CD14-positive monocyte (primary cell): ENCODE measurements at regions not wholly inside any gene's neighbourhood (a gene's known extent, or its start where the extent isn't known, plus 50 kb on each side); places are given as distances from the start of the nearest gene placed in this dataset. TPM values are rescaled to one million over a fixed set of nuclear protein-coding genes. Genes with fewer than 3 reads are reported as not detected.

Experiments
- DNase-seq, 3 donors: peaks; one replicate each; pipeline ENCODE4 v3.0.0-alpha.2; 2011 to 2022
- H2AFZ ChIP-seq: 2 replicates; pipeline ENCODE4 v1.6.0; 2012; ENCODE audit warnings: mild to moderate bottlenecking, low read depth, low read length, inconsistent platforms; ENCODE audit not compliant: insufficient read depth, poor library complexity, severe bottlenecking
- H3K27ac ChIP-seq, 2 donors: 1 replicate in 1 of 2; 2 replicates in 1 of 2; pipeline ENCODE4 v1.5.1; 2012 to 2013; ENCODE audit warnings: low read length in 2 of 2, control low read depth in 1 of 2, inconsistent platforms in 1 of 2, low read depth in 1 of 2, mild to moderate bottlenecking in 1 of 2
- H3K27me3 ChIP-seq, 2 donors: one replicate each; pipeline versions ENCODE4 v1.6.0 to v1.6.1; 2011 to 2013; ENCODE audit warnings: low read length in 2 of 2; ENCODE audit not compliant: control insufficient read depth in 2 of 2, insufficient read depth in 2 of 2
- H3K36me3 ChIP-seq, 2 donors: replicated peaks in 1 of 2; 1 replicate in 1 of 2; 2 replicates in 1 of 2; pipeline versions ENCODE4 v1.5.1 to v1.6.1; 2012 to 2013; ENCODE audit warnings: low read length in 2 of 2, control low read depth in 1 of 2, inconsistent platforms in 1 of 2, mild to moderate bottlenecking in 1 of 2; ENCODE audit not compliant: insufficient read depth in 2 of 2, control insufficient read depth in 1 of 2
- H3K4me1 ChIP-seq, 2 donors: 1 replicate in 1 of 2; 2 replicates in 1 of 2; pipeline versions ENCODE4 v1.5.1 to v1.6.1; 2012 to 2013; ENCODE audit warnings: low read length in 2 of 2, control low read depth in 1 of 2, inconsistent platforms in 1 of 2, mild to moderate bottlenecking in 1 of 2, moderate library complexity in 1 of 2; ENCODE audit not compliant: insufficient read depth in 2 of 2, control insufficient read depth in 1 of 2
- H3K4me2 ChIP-seq: replicated peaks from 2 replicates; pipeline ENCODE3; 2012; ENCODE audit warnings: low read length, moderate library complexity, mild to moderate bottlenecking; ENCODE audit not compliant: poor library complexity, severe bottlenecking; ENCODE audit errors: extremely low read depth
- H3K4me3 ChIP-seq, 3 experiments: fragments of 200-600 bp in 1 of 3; sonication (generic) in 1 of 3; replicated peaks in 1 of 3; 1 replicate in 2 of 3; 2 replicates in 1 of 3; pipeline ENCODE4 v1.5.1; 2011 to 2013; ENCODE audit warnings: low read length in 3 of 3, mild to moderate bottlenecking in 3 of 3, control low read depth in 2 of 3, low read depth in 2 of 3, inconsistent platforms in 1 of 3, moderate library complexity in 1 of 3
- H3K79me2 ChIP-seq: 2 replicates; pipeline ENCODE4 v1.6.0; 2012; ENCODE audit warnings: mild to moderate bottlenecking, control low read depth, inconsistent platforms, low read length, moderate library complexity; ENCODE audit not compliant: insufficient read depth
- H3K9ac ChIP-seq: 2 replicates; pipeline ENCODE4 v1.6.0; 2017; ENCODE audit warnings: low read length, mild to moderate bottlenecking; ENCODE audit not compliant: insufficient read depth, poor library complexity, severe bottlenecking
- H3K9me3 ChIP-seq, 2 donors: replicated peaks in 1 of 2; 1 replicate in 1 of 2; 2 replicates in 1 of 2; pipeline versions ENCODE4 v1.5.1 to v1.6.1; 2012 to 2013; ENCODE audit warnings: low read length in 2 of 2, control low read depth in 1 of 2; ENCODE audit not compliant: control insufficient read depth in 1 of 2, insufficient read depth in 1 of 2
- H4K20me1 ChIP-seq: 2 replicates; pipeline ENCODE4 v1.6.0; 2012; ENCODE audit warnings: mild to moderate bottlenecking, low read length, control low read depth, moderate library complexity; ENCODE audit not compliant: insufficient read depth
- H3K27ac Mint-ChIP-seq, 7 donors: one replicate each; pipeline ENCODE4 v1.8.0; 2020; ENCODE audit warnings: mild to moderate bottlenecking in 7 of 7, mixed read lengths in 7 of 7, moderate library complexity in 6 of 7, inconsistent platforms in 2 of 7
- H3K27me3 Mint-ChIP-seq, 3 donors: one replicate each; pipeline ENCODE4 v1.8.0; 2021 to 2022; ENCODE audit warnings: low read depth in 3 of 3, mild to moderate bottlenecking in 3 of 3, mixed read lengths in 3 of 3, moderate library complexity in 3 of 3, inconsistent platforms in 1 of 3
- H3K36me3 Mint-ChIP-seq, 2 donors: one replicate each; pipeline ENCODE4 v1.8.0; 2020; ENCODE audit warnings: mixed read lengths in 2 of 2, inconsistent platforms in 1 of 2, mild to moderate bottlenecking in 1 of 2
- H3K4me1 Mint-ChIP-seq: one replicate; pipeline ENCODE4 v1.8.0; 2020; ENCODE audit warnings: mild to moderate bottlenecking, mixed read lengths
- H3K4me3 Mint-ChIP-seq, 2 donors: one replicate each; pipeline ENCODE4 v1.8.0; 2020; ENCODE audit warnings: mild to moderate bottlenecking in 2 of 2, mixed read lengths in 2 of 2, moderate library complexity in 1 of 2
- H3K9me3 Mint-ChIP-seq, 7 donors: one replicate each; pipeline ENCODE4 v1.8.0; 2020 to 2022; ENCODE audit warnings: mixed read lengths in 7 of 7, mild to moderate bottlenecking in 6 of 7, moderate library complexity in 6 of 7, inconsistent platforms in 2 of 7
- WGBS: methylation state at CpG from one replicate; pipeline ENCODE4 v1.1.5; 2013; ENCODE audit warnings: missing lambda C conversion rate; ENCODE audit not compliant: insufficient coverage; 5-methylcytosine and 5-hydroxymethylcytosine counted together
- intact Hi-C, 2 donors: fragments of 100-400 bp; cut with micrococcal nuclease; formaldehyde crosslinking; loops; one replicate each; pipeline versions ENCODE4 v1.15.0 to v1.15.1; 2023
- small RNA-seq: library from RNA; depleted of rRNA; stranded (forward); fragments of <200 nt; gene quantifications from one replicate; pipeline ENCODE3, GENCODE V24; 2012; ENCODE audit warnings: low read depth; ENCODE audit not compliant: insufficient read length
- TF ChIP-seq, protein P1 (sequence below): fragments of 200-600 bp; IDR thresholded peaks from one replicate; pipeline ENCODE4 v1.8.0; 2022; ENCODE audit warnings: antibody characterized with exemption, mild to moderate bottlenecking

DNA sequence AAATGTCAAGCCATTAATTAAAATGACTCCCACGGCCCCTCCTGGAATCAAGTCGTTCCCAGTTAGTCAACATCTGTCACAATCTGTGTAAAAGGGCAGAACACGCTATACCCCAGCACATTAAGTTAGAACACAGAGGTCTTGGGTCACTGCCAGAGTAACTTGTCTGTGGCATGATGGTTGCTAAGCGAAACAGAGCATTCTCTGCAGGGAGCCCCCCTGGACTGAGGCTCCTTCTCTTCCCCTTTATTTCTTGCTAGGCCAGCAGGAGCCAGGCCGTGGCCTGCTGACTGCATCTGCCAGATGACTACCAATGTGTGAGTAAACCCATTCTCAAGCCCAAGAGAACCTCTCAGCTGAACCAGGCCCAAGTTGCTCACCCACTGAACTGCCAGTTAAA, 51.9 kb upstream of the ZBED3 start:
- Histone ChIP-seq H3K4me2 (no peak overlapping the region), H2AFZ (no peak overlapping the region), H3K9ac (no peak overlapping the region), H4K20me1 (no peaks in the 10 kb centered on the region), H3K27me3 (no peaks in the 10 kb centered on the region), H3K36me3 (no peaks in the 10 kb centered on the region), H3K4me1 (no peaks in the 10 kb centered on the region), H3K79me2 (no peaks in the 10 kb centered on the region), H3K27ac (no peak overlapping the region), H3K9me3 (no peaks in the 10 kb centered on the region), H3K4me3 (no peak overlapping the region)
- Mint-ChIP-seq H3K27me3 (peaks cover 0 to under 1% (median 0%) of the 10 kb centered on the region in 3 donors), H3K27ac (no peak overlapping the region), H3K36me3 (no peaks in the 10 kb centered on the region), H3K9me3 (no peaks in the 10 kb centered on the region), H3K4me3 (no peak overlapping the region), H3K4me1 (peaks cover 6% of the 10 kb centered on the region)
- WGBS: 95% methylated on average over 3 of the region's 5 CpGs
- no peak for DNase-seq
- intact Hi-C loops: no loop called here
- TF ChIP-seq, protein P1, sequence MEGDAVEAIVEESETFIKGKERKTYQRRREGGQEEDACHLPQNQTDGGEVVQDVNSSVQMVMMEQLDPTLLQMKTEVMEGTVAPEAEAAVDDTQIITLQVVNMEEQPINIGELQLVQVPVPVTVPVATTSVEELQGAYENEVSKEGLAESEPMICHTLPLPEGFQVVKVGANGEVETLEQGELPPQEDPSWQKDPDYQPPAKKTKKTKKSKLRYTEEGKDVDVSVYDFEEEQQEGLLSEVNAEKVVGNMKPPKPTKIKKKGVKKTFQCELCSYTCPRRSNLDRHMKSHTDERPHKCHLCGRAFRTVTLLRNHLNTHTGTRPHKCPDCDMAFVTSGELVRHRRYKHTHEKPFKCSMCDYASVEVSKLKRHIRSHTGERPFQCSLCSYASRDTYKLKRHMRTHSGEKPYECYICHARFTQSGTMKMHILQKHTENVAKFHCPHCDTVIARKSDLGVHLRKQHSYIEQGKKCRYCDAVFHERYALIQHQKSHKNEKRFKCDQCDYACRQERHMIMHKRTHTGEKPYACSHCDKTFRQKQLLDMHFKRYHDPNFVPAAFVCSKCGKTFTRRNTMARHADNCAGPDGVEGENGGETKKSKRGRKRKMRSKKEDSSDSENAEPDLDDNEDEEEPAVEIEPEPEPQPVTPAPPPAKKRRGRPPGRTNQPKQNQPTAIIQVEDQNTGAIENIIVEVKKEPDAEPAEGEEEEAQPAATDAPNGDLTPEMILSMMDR: no peak

Small RNA genes in the stretch of these regions (small RNA-seq; reads per million reads assigned to genes)
- not detected for gene HMGB1P35
